AG09319 (cell line): ENCODE measurements at regions not wholly inside any gene's neighbourhood (a gene's known extent, or its start where the extent isn't known, plus 50 kb on each side); places are given as distances from the start of the nearest gene placed in this dataset.

Experiments
- DNase-seq: peaks from one replicate; pipeline ENCODE4 v3.0.0-alpha.2; 2010; ENCODE audit warnings: low read depth; ENCODE audit errors: extremely low read depth
- TF ChIP-seq, protein P1 (sequence below): IDR thresholded peaks from 2 replicates; pipeline ENCODE4 v1.5.1; 2011; ENCODE audit warnings: low read depth, mild to moderate bottlenecking, inconsistent platforms, low read length, moderate library complexity

DNA sequence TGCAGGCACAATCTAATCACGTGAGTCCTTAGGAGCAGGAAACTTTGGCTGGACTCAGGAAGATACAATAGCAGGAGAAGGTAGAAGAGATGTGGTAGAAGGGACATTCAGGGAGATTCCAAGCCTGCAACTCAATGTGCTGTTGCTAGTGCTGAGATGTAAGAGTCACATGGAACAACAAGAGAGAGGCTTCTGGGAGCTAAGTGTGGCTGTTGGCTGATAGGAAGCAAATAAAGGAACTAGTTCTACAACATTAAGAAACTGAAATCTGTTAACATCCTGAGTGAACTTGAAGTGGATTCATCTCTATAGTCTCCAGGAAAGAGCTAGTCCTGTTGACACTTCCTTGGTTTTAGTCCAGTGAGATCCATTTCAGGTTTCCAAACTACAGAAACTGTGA, 1207.4 kb downstream of the ADGRL3 start:
- TF ChIP-seq, protein P1, sequence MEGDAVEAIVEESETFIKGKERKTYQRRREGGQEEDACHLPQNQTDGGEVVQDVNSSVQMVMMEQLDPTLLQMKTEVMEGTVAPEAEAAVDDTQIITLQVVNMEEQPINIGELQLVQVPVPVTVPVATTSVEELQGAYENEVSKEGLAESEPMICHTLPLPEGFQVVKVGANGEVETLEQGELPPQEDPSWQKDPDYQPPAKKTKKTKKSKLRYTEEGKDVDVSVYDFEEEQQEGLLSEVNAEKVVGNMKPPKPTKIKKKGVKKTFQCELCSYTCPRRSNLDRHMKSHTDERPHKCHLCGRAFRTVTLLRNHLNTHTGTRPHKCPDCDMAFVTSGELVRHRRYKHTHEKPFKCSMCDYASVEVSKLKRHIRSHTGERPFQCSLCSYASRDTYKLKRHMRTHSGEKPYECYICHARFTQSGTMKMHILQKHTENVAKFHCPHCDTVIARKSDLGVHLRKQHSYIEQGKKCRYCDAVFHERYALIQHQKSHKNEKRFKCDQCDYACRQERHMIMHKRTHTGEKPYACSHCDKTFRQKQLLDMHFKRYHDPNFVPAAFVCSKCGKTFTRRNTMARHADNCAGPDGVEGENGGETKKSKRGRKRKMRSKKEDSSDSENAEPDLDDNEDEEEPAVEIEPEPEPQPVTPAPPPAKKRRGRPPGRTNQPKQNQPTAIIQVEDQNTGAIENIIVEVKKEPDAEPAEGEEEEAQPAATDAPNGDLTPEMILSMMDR: no peak
- DNase-seq: no peak

DNA sequence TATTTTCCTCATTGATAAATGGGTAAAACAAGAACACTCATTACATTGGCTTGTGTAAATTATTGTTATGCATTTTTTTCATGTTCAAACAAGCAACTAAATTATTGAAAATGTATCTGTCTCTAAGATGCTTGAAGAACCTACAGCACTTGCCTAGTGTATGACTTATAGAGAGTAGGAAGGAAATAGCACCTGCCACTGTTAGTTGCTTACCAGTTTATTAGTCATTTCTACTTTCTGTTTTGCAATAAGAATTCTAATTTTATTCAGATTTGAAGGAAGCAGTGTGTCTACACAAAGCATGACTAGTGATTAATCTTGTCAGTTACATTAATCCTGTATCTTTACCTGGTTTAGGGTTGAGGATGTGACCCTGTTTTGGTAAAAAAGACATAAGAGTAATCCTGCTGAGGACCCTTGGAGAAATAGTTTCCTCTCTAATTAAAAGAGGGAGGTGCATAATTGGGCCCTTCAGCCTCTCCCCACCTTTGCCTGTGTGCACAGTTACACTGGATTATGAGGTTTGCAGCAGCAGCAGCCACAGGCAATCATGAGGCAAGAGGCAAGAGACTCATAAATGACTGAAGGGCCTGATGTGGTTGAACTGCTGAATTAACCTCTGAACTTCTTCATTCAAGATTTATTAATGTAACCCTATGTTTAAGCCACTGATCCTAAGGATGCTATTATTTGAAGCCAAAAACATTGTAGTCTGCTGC, 1202.1 kb downstream of the ADGRL3 start:
- DNase-seq: no peak
- TF ChIP-seq, protein P1: no peak

DNA sequence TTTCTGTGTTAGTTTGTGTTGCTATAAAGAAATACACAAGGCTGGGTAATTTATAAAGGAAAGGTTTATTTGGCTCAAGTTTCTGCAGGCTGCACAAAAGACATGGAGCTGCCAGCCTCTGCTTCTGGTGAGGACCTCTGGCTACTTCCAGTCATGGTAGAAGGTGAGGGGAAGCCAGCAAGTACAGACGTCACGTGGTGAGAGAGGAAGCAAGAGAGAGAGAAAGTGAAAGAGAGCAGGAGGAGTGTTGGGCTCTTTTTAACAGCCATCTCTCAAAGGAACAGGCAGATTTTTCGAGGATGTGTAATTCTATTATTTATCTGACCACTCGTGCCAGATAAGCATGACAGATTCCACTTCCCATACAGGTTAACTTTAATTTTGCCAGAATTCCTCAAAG, 1199.1 kb downstream of the ADGRL3 start:
- TF ChIP-seq, protein P1: no peak
- no peak for DNase-seq

DNA sequence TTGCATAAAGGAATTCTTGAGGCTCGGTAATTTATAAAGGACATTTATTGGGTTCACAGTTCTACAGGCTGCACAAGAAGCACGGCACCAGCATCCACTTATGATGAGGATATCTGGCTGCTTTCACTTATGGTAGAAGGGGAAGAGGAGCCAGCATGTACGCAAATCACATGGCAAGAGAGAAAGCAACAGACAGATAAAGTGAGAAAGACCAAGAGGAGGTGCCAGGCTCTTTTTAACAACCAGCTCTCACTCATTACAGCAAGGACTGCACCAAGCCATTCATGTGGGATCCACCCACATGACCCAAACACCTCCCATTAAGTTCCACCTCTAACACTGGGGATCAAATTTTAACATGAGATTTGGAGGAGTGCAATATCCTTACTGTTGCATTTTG, 1198.2 kb downstream of the ADGRL3 start:
- no peak for DNase-seq
- TF ChIP-seq, protein P1: no peak

DNA sequence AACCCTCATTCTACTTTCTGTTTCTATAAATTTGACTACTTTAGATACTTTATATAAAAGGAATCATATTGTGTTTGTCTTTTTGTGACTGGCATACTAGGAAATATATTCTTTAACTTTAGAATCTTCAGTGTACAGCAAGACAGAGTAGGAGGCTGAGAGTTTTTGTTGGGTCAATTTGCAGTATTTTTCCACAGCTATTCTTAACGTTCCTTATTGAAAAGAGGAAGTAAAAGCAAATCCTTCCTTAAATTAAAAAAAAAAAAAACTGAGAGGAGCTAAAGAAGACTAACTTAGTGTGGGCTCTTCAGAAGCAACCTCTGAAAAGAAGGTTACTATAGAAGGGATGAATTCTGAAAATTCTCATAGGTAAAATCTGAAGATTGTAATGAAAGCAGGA, 1194.6 kb downstream of the ADGRL3 start:
- TF ChIP-seq, protein P1: no peak
- no peak for DNase-seq

DNA sequence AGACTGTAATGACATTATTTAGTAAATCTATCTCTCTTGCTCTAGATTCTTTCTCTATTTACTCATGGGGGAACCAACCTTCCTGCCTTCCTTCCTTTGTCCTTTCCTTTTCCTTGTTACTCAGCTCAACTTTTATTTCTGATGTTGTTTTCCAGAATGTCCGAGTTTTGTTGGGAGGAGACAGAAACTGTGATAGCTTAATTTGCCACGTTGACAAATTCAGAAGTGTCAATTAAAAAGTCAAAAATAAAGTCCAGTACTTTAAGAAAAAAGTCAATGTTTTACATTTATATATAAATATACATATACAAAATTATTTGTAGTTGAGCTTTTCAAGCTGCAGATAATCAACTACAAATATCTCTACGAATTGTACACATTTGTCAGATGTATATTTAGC, 1187.7 kb downstream of the ADGRL3 start:
- DNase-seq: no peak
- TF ChIP-seq, protein P1: no peak

DNA sequence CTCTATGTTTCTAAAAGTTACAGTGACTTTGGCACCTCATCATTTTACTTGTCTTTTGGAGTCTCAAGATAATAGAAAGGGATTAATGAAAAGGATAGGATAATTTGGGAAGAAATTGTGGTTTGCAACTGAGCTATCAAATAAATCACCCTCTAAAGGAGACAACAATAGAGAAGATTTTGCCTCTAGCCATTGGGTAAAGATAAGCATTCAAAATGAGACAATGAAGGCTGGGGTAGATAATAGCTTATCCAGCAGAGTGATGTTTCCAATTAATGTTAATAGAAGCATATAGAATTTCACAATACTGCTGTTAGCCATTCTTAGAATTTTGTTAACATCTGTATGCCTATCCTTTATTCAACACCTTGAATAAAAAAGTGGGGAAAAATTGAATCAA, 1177.6 kb downstream of the ADGRL3 start:
- no peak for DNase-seq
- TF ChIP-seq, protein P1: no peak
